Caki2 (cell line): ENCODE measurements at regions not wholly inside any gene's neighbourhood (a gene's known extent, or its start where the extent isn't known, plus 50 kb on each side); places are given as distances from the start of the nearest gene placed in this dataset.

ENCODE experiments used
- DNase-seq: peaks from one replicate; pipeline ENCODE4 v3.0.0-alpha.2; 2015; ENCODE audit warnings: low read depth
- in situ Hi-C: cut with HindIII; loops from 2 replicates; pipeline ENCODE4 v1.10.0; 2016; ENCODE audit warnings: low sequenced_read_pairs, low pct_unique_long_range_greater_than_20kb, mixed read lengths

DNA sequence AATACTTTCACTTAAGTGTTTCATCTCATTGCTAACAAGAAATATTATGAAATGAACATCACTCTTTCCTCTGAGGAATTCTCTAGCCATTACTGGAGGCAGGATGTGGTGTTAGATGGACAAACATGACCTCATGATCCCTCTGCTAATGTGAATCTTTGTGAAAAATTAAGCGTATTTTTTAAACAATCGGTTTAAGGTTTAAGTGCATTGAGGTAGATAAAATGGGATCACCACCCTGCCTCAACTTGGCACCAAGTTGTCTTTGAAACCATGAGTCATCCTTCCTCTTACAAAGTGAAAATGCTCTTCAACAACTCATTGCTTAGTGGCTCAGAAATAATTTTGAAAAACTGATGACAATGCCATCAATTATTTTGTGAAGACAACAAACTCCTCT lies 76.0 kb upstream of the DCBLD2 start:
- peak; percentile 91 for DNase-seq
- in situ Hi-C loops = no loop called here

DNA sequence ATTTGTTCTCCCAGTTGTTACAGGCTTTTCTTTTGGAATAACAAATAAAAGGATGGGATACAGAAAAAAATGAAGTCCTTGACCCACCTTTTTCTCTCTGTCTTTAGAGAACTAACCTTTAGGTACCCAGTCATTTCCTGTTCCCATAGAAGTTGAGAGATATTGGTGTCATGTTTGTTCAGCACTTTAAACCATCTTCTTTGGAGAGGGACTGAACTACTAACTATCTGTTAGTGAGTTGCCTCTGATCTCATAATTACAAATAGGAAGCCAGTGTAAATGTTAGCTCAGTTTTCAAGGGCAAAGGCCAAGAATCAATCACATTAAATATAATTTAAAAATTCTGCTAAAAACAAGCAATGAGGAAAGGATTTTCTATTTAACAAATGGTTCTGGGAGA lies 72.9 kb upstream of the DCBLD2 start:
- in situ Hi-C loops = no loop called here
- DNase-seq = no peak

DNA sequence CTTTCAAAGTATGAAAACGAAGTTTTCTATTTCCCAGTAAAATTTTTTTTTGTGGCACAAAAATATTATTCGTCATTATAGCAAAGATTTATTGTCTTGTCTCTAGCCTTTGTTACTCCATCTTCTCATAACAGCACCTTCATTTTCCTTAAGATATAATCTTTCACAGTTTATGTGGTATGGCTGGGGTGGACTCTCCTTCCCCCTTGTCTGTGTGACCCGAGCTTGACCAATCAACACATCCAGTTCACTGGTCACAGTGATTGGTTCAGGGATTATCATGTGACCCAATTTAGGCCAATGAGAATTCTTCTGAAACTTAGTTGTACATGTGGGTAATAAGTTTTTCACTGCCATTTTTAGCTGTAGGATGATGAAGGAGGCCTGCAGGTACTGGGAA lies 71.2 kb upstream of the DCBLD2 start:
- in situ Hi-C loops = no loop called here
- DNase-seq = no peak

- in situ Hi-C loops = no loop called here
- DNase-seq = peak; percentile 92
Observed at GRCh38 chr3:98972155-98972554, 70.7 kb upstream of the DCBLD2 start.

DNA sequence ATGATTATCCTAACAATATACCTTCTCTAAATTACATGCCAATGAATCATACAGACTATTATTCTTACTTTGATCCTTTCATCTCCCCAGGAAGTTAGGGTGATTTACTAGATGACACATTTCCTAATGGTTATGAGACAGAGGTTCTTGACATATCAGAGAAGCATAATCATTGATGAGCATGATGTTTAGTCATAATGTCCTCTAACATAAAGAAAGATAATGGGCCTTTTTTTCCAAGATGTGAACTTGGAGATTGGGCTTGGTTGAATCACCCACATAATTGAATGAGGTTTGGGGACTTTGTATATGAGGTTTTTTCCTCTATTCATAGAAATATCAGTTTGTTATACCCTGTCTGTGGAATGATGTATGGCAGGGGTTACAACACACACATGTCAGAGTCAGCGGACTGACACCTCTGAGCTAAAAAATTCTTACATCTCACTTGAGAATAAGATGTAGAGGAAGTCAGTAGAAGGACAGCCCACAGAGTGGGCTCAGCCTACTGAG lies 69.7 kb upstream of the DCBLD2 start:
- DNase-seq = peak; percentile 87
- in situ Hi-C loops = no loop called here

- no peak for DNase-seq
- in situ Hi-C loops = no loop called here
Observed at GRCh38 chr3:98969295-98969694, 67.8 kb upstream of the DCBLD2 start.

GRCh38 chr3:98968824-98969223 lies 67.3 kb upstream of the DCBLD2 start:
- DNase-seq = peak; percentile 32
- in situ Hi-C loops = no loop called here

DNA sequence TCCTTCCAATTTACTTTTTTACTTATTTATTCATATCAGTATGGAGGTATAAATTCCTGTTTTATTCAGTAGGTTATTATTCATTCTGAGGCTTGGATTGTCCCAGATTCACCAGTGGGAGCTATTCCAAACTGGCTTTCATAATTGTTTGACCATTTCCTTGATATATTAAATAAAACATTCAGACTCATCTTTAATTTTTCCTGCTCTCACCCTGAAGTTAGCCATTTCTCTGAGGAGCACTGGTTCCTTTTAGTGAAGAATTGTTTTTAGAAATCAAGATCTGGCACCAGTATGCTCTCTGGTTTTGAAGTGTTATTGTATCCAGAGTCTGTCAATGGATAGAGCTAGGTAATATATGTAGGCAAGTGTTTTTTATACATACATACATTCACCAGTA lies 66.9 kb upstream of the DCBLD2 start:
- in situ Hi-C loops = no loop called here
- no peak for DNase-seq

GRCh38 chr3:98967758-98968157 lies 66.3 kb upstream of the DCBLD2 start:
- in situ Hi-C loops = no loop called here
- DNase-seq = no peak

- in situ Hi-C loops = no loop called here
- peak; percentile 91 for DNase-seq
Observed at GRCh38 chr3:98966862-98967546, 65.5 kb upstream of the DCBLD2 start.

GRCh38 chr3:98966434-98966833 lies 64.9 kb upstream of the DCBLD2 start:
- no peak for DNase-seq
- in situ Hi-C loops = no loop called here

DNA sequence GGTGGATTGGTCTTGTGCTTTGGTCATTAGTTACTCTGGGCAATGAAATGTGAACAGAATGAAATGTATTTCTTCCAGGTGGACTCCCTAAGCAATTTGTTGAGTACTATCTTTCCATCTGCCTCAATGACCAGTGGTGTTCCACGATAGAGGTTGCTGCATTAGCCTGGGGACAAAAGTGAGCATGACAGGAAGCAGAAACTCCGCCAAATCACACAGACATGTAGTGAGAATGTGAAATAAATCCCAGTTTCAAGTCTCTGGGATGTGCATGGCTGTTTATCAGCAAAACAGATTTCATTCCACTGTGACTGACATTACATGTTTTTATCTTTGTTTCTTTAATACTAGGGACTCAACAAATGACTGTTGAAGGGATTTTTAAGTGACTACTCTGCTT lies 63.3 kb upstream of the DCBLD2 start:
- DNase-seq = no peak
- in situ Hi-C loops = no loop called here

- in situ Hi-C loops = no loop called here
- DNase-seq = no peak
Observed at GRCh38 chr3:98963546-98963945, 62.1 kb upstream of the DCBLD2 start.

GRCh38 chr3:98962951-98963350 lies 61.5 kb upstream of the DCBLD2 start:
- in situ Hi-C loops = no loop called here
- no peak for DNase-seq

- DNase-seq = peak; percentile 98
- in situ Hi-C loops = no loop called here
Observed at GRCh38 chr3:98962189-98962930, 60.9 kb upstream of the DCBLD2 start.

- DNase-seq = peak; percentile 30
- in situ Hi-C loops = no loop called here
Observed at GRCh38 chr3:98961161-98962155, 60.0 kb upstream of the DCBLD2 start.

DNA sequence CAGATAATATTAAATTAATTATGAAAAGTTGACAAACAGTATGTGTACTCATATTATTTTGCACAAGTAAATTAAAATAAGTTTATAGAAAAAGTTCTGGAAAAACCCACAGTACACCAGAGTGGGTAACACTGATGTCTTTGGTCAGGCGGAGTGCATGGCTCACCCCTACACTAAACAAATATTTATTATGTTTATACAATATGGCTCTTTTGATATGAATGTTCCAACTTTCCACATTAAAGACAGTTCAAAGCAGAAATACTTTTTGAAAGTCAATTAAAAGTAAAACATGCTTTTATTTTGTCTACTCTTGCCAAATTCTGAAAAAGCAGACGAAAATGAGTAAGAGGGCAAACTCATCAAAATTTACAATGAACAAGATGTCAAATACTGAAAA lies 56.2 kb upstream of the DCBLD2 start:
- no peak for DNase-seq
- in situ Hi-C loops = no loop called here

- DNase-seq = no peak
- in situ Hi-C loops = no loop called here
Observed at GRCh38 chr3:98956008-98956407, 54.5 kb upstream of the DCBLD2 start.
